ENCODE measurements at regions not wholly inside any gene's neighbourhood (a gene's known extent, or its start where the extent isn't known, plus 50 kb on each side); places are given as distances from the start of the nearest gene placed in this dataset.

GRCh38 chr5:86125731-86126601 lies 491.8 kb upstream of the COX7C start (continued):
- TF ChIP-seq RNF219 (CRISPR knock-in tag; IDR thresholded peaks at IDR 0.05) (no peak), NKRF (IDR thresholded peaks at IDR 0.05; ENCODE audit: borderline replicate concordance) (no peak), FOXO4 (CRISPR knock-in tag; IDR thresholded peaks at IDR 0.05) (no peak), TAF9B (IDR thresholded peaks at IDR 0.05; ENCODE audit: partially characterized antibody) (no peak), RHOXF2B (CRISPR knock-in tag; conservative IDR thresholded peaks at IDR 0.05) (no peak), ZNF217 (CRISPR knock-in tag; IDR thresholded peaks at IDR 0.05) (no peak), ARID3A (IDR thresholded peaks at IDR 0.05; ENCODE audit: borderline replicate concordance, low read depth, low read length) (no peak)
